Epithelial cell of esophagus (primary cell): ENCODE measurements at regions not wholly inside any gene's neighbourhood (a gene's known extent, or its start where the extent isn't known, plus 50 kb on each side); places are given as distances from the start of the nearest gene placed in this dataset.

Source experiments
- DNase-seq: peaks from one replicate; pipeline ENCODE4 v3.0.0; 2010; ENCODE audit warnings: low read depth
- H3K4me3 ChIP-seq: 2 replicates; pipeline ENCODE4 v1.5.1; 2011; ENCODE audit warnings: mild to moderate bottlenecking, low read length, control low read depth
- CTCF ChIP-seq: IDR thresholded peaks from 2 replicates; pipeline ENCODE4 v1.5.1; 2011; ENCODE audit warnings: low read depth, mild to moderate bottlenecking, low read length, control low read depth, inconsistent platforms; ENCODE audit not compliant: insufficient read depth; ENCODE audit errors: missing control alignments

DNA sequence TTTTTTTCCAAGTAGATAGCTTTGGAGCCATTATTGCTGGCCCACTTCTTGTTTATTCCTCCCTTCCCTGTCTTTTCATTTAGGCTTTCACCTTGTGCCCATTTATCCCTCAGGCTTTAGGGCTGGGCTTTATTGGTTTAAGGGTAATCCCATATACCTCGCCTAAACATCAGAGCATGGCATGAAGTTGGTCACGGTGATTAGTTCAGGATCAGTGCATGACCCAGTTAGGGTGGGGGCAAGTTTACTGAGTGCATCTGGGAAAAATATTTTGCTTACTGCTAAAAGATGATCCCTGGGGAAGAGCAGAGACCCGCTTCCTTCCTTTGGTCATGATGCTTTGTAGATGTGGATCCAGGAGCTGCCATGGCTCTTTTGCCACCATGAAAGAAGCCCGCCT is 153.3 kb upstream of the NECTIN1 start:
- TF ChIP-seq CTCF = no peak
- no peak for DNase-seq
- no peak overlapping the region for H3K4me3 ChIP-seq

GRCh38 chr11:119880873-119881272 is 151.9 kb upstream of the NECTIN1 start:
- TF ChIP-seq CTCF = no peak
- H3K4me3 ChIP-seq = no peak overlapping the region
- no peak for DNase-seq

GRCh38 chr11:119880143-119880542 is 151.1 kb upstream of the NECTIN1 start:
- no peak for TF ChIP-seq CTCF
- no peak overlapping the region for H3K4me3 ChIP-seq

GRCh38 chr11:119878990-119879389 is 150.0 kb upstream of the NECTIN1 start:
- DNase-seq = peak; percentile 12
- no peak overlapping the region for H3K4me3 ChIP-seq
- peak; percentile 31 for TF ChIP-seq CTCF

More at GRCh38 chr11:119880143-119880542, 151.1 kb upstream of the NECTIN1 start:
- no peak for DNase-seq

DNA sequence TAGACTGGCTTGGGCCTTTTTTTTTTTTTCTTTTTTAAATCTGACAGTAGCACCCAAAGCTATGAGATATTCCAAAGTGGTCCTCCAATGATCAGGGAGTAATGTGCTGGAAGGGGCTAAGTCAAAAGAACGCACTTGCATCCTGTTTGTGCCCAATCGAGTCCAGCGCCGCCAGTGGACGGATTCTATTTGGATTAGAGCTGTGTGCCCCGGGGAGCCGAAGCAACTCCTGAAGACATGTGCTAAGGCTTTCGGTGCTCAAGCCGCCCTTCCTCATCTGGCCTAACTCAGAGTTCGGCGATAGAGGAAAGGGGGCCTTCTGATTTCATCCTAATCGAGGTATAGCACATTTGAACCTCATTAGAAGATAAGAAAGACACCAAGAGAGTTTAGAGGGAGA is 147.8 kb upstream of the NECTIN1 start:
- DNase-seq = no peak
- TF ChIP-seq CTCF = no peak
- H3K4me3 ChIP-seq = no peak overlapping the region

DNA sequence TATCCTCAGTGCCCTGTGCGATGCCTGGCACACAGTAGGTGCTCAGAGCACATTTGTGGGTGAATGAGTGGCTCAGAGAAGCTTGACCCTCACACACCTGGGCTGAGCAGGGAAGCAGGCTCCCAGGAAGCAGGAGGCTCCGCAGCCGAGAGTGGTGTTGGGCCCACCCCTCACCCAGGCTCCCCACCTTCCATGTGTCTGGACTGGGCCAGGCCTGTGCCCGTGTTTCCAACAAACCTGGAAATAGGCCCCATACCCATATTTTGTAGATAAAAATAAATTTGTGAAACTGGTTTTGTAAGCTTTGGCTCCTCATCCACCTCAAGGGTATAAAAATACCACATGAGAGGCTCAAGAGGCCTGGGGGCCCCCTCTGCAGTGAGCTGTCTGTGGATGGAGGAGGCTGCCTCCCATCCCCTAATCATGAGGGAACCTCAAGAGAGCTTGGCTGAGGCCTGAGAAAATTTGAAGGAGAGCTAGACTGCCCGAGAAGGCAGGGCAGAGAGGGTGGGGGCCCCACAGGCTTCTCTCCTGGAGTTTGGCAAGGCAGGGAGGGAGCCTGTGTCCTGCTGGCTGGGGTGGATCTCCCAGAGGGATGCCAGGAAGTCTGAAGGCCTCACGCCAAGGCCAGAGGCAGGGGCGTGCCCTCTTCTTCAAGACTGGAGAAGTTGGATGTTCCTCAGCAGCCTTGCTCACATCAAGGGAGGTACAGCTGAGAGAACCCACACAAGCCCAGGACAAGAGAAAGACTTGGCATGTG is 147.0 kb upstream of the NECTIN1 start:
- no peak for TF ChIP-seq CTCF
- no peak for DNase-seq
- no peak overlapping the region for H3K4me3 ChIP-seq

- no peak for DNase-seq
- no peak for TF ChIP-seq CTCF
- no peak overlapping the region for H3K4me3 ChIP-seq
Observed at GRCh38 chr11:119874660-119875238, 145.7 kb upstream of the NECTIN1 start.
